Fibroblast of lung (primary cell): ENCODE measurements at regions not wholly inside any gene's neighbourhood (a gene's known extent, or its start where the extent isn't known, plus 50 kb on each side); places are given as distances from the start of the nearest gene placed in this dataset.

Source experiments
- DNase-seq, 2 donors: peaks; one replicate each; pipeline versions ENCODE4 v3.0.0 to v3.0.0-alpha.2; 2010; ENCODE audit warnings: low read depth in 2 of 2
- H2AFZ ChIP-seq: 2 replicates; pipeline ENCODE4 v1.5.1; 2012; ENCODE audit warnings: low read length, control low read depth, inconsistent platforms
- H3K27ac ChIP-seq: 2 replicates; pipeline ENCODE4 v1.5.1; 2011; ENCODE audit warnings: low read length, control low read depth; ENCODE audit not compliant: insufficient read depth
- H3K27me3 ChIP-seq: 2 replicates; pipeline ENCODE4 v1.5.1; 2011; ENCODE audit warnings: mild to moderate bottlenecking, low read length; ENCODE audit not compliant: control insufficient read depth, insufficient read depth
- H3K36me3 ChIP-seq: 2 replicates; pipeline ENCODE4 v1.5.1; 2011; ENCODE audit warnings: low read length; ENCODE audit not compliant: control insufficient read depth, insufficient read depth
- H3K4me1 ChIP-seq: 2 replicates; pipeline ENCODE4 v1.5.1; 2011; ENCODE audit warnings: low read length; ENCODE audit not compliant: control insufficient read depth, insufficient read depth; ENCODE audit errors: extremely low read depth
- H3K4me2 ChIP-seq: 2 replicates; pipeline ENCODE4 v1.5.1; 2011; ENCODE audit warnings: low read length, control low read depth; ENCODE audit not compliant: insufficient read depth; ENCODE audit errors: extremely low read depth
- H3K4me3 ChIP-seq, 4 experiments: fragments of 200-600 bp in 1 of 4; sonication (generic) in 1 of 4; replicated peaks in 1 of 4; 2 replicates each; pipeline ENCODE4 v1.5.1; 2011 to 2016; ENCODE audit warnings: low read length in 4 of 4, low read depth in 3 of 4, mild to moderate bottlenecking in 3 of 4, control low read depth in 2 of 4, inconsistent platforms in 1 of 4, mixed read lengths in 1 of 4; ENCODE audit not compliant: insufficient read depth in 1 of 4; ENCODE audit errors: control extremely low read depth in 1 of 4
- H3K79me2 ChIP-seq: 2 replicates; pipeline ENCODE4 v1.5.1; 2012; ENCODE audit warnings: mild to moderate bottlenecking, low read length, inconsistent platforms; ENCODE audit not compliant: control insufficient read depth, insufficient read depth
- H3K9ac ChIP-seq: 2 replicates; pipeline ENCODE4 v1.5.1; 2011; ENCODE audit warnings: mild to moderate bottlenecking, low read length, control low read depth; ENCODE audit not compliant: insufficient read depth
- H3K9me3 ChIP-seq: 2 replicates; pipeline ENCODE4 v1.5.1; 2012; ENCODE audit warnings: low read depth, low read length; ENCODE audit not compliant: control insufficient read depth, insufficient read depth
- H4K20me1 ChIP-seq: 2 replicates; pipeline ENCODE4 v1.5.1; 2011; ENCODE audit warnings: low read length; ENCODE audit not compliant: control insufficient read depth, insufficient read depth; ENCODE audit errors: extremely low read depth
- EZH2 ChIP-seq: IDR thresholded peaks from 2 replicates; pipeline ENCODE4 v1.5.1; 2012; ENCODE audit warnings: low read length, control low read depth, mild to moderate bottlenecking; ENCODE audit errors: missing control alignments
- TF ChIP-seq, protein P1 (sequence below), 2 donors: IDR thresholded peaks in 1 of 2; conservative IDR thresholded peaks in 1 of 2; 1 replicate in 1 of 2; 2 replicates in 1 of 2; pipeline ENCODE4 v1.5.1; 2011 to 2012; ENCODE audit warnings: low read length in 2 of 2, control low read depth in 1 of 2, inconsistent platforms in 1 of 2, low read depth in 1 of 2, mild to moderate bottlenecking in 1 of 2

DNA sequence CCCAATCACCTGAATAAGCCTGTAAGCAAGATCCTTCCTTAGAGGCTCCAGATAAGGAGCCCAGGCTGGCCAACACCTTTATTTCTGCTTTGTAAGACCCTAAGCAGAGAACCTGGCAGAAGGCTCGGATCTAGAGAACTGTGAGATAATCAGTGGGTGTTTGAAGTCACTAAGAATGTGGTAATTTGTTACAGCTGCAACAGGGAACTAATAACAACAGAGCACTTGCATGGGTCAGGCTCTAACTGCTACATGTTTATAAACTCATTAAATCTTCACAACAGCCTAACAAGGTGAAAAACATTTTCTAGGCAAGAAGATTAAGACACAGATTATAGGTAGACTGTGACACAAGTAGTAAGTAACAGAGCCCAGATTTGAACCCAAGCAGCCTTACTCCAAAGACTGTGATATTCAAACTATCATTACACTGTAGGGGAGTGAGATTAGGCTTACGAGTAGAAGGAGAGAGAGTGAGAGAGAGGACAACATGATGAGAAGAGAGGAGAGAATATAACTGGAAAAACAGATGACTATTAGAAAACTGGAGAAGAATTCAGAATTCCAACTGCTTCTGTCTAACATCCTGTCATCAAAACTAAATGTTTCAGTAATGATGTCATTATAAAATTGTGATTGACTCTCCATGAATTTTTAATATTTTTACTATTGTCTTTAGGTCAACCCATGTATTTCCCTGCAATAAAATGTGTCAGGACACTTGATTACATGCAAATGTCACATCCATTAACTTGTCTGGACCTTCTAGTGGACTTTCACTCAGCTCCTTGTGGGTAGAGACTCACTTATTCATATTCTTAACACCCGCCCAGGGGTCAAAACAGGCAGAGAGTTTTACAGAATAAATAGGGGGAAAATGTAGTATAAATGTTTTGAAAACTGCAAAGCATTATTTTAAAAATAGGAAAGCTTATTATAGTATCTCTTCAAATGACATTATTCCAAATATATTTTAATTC is 290.9 kb upstream of the RGMB start:
- Histone ChIP-seq H3K79me2 (no peaks in the 10 kb centered on the region), H3K27ac (no peak overlapping the region), H3K27me3 (no peaks in the 10 kb centered on the region), H2AFZ (no peak overlapping the region), H3K4me3 (no peak overlapping the region), H4K20me1 (no peaks in the 10 kb centered on the region), H3K9me3 (no peaks in the 10 kb centered on the region), H3K36me3 (no peaks in the 10 kb centered on the region), H3K4me2 (no peak overlapping the region), H3K9ac (no peak overlapping the region), H3K4me1 (peaks cover 4% of the 10 kb centered on the region)
- TF ChIP-seq EZH2: no peak
- TF ChIP-seq, protein P1, sequence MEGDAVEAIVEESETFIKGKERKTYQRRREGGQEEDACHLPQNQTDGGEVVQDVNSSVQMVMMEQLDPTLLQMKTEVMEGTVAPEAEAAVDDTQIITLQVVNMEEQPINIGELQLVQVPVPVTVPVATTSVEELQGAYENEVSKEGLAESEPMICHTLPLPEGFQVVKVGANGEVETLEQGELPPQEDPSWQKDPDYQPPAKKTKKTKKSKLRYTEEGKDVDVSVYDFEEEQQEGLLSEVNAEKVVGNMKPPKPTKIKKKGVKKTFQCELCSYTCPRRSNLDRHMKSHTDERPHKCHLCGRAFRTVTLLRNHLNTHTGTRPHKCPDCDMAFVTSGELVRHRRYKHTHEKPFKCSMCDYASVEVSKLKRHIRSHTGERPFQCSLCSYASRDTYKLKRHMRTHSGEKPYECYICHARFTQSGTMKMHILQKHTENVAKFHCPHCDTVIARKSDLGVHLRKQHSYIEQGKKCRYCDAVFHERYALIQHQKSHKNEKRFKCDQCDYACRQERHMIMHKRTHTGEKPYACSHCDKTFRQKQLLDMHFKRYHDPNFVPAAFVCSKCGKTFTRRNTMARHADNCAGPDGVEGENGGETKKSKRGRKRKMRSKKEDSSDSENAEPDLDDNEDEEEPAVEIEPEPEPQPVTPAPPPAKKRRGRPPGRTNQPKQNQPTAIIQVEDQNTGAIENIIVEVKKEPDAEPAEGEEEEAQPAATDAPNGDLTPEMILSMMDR (conservative IDR thresholded peaks at IDR 0.05 in 1 of 2, IDR thresholded peaks at IDR 0.05 in 1 of 2; ENCODE audit: low read depth in 1 of 2, low read length in 2 of 2): no peak
- DNase-seq: no peak

DNA sequence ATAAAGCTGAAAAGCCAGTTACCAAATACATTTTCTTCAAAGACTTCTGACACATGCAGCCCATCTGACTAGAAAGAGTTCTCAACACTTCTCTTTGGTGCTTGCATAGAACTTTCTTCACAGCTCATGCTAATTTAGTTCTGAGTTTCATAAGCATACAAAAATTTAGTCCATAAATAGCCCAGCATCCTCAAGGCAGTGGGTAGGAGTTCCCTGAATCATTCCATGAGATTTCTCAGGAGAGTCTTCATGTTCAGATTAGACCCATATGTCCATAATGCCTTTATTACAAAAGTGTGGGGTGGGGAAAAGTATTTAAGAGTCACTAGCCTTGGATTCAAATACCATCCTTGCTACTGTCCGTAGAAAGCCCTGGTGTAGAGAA is 290.2 kb upstream of the RGMB start:
- Histone ChIP-seq H4K20me1 (no peaks in the 10 kb centered on the region), H3K27me3 (no peaks in the 10 kb centered on the region), H3K9ac (no peak overlapping the region), H3K4me3 (no peak overlapping the region), H3K79me2 (no peaks in the 10 kb centered on the region), H3K27ac (no peak overlapping the region), H3K36me3 (no peaks in the 10 kb centered on the region), H3K4me2 (no peak overlapping the region), H3K9me3 (no peaks in the 10 kb centered on the region), H2AFZ (no peak overlapping the region), H3K4me1 (peaks cover 4% of the 10 kb centered on the region)
- TF ChIP-seq EZH2: no peak
- TF ChIP-seq, protein P1 (conservative IDR thresholded peaks at IDR 0.05 in 1 of 2, IDR thresholded peaks at IDR 0.05 in 1 of 2; ENCODE audit: low read depth in 1 of 2, low read length in 2 of 2): no peak
- peak; percentile 11 to 66 for DNase-seq

DNA sequence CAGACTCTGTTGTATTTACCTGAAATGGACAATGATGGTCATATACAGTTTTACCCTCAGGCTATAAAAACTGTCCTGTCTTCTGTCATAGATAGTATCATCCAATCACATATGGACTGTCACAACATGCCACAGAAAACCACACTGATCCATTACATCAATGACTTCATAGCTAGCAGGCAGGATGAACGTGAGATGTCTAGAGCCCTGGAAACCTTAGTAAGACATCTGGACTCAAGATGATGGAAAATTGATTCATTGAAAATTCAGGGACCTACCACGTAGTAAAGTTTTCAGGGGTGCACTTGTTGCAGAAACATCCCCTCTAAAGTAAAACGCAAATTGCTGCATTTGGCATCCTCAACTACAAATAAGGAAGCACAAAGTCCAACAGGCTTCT is 284.4 kb upstream of the RGMB start:
- H3K4me1 ChIP-seq: no peaks in the 10 kb centered on the region
- H3K27me3 ChIP-seq: no peaks in the 10 kb centered on the region
- no peak overlapping the region for H3K4me2 ChIP-seq
- no peaks in the 10 kb centered on the region for H4K20me1 ChIP-seq
- no peak overlapping the region for H3K4me3 ChIP-seq
- H3K79me2 ChIP-seq: no peaks in the 10 kb centered on the region
- no peak overlapping the region for H2AFZ ChIP-seq
- no peak for DNase-seq
- no peak overlapping the region for H3K9ac ChIP-seq
- TF ChIP-seq EZH2: no peak
- TF ChIP-seq, protein P1 (conservative IDR thresholded peaks at IDR 0.05 in 1 of 2, IDR thresholded peaks at IDR 0.05 in 1 of 2; ENCODE audit: low read depth in 1 of 2, low read length in 2 of 2): no peak
- no peaks in the 10 kb centered on the region for H3K9me3 ChIP-seq
- no peak overlapping the region for H3K27ac ChIP-seq
- no peaks in the 10 kb centered on the region for H3K36me3 ChIP-seq
